Astrocyte (in vitro differentiated cells and primary cell): ENCODE measurements at regions not wholly inside any gene's neighbourhood (a gene's known extent, or its start where the extent isn't known, plus 50 kb on each side); places are given as distances from the start of the nearest gene placed in this dataset.

ENCODE experiments used
- DNase-seq: peaks from one replicate; pipeline ENCODE4 v3.0.0-alpha.2; 2010; ENCODE audit warnings: low read depth
- FAIRE-seq: peaks from 2 replicates; lab custom pipeline; 2011; peaks lifted over from hg19 to GRCh38; lab: Jason Lieb, UNC
- H2AFZ ChIP-seq: 2 replicates; pipeline ENCODE4 v1.6.0; 2012; ENCODE audit warnings: low read depth, low read length, inconsistent platforms
- H3K27ac ChIP-seq: 2 replicates; pipeline ENCODE4 v1.5.1; 2011; ENCODE audit warnings: low read depth, low read length, inconsistent platforms
- H3K27me3 ChIP-seq: 2 replicates; pipeline ENCODE4 v1.6.0; 2011; ENCODE audit warnings: low read length, inconsistent platforms; ENCODE audit not compliant: insufficient read depth
- H3K36me3 ChIP-seq: 2 replicates; pipeline ENCODE4 v1.5.1; 2011; ENCODE audit warnings: low read length, inconsistent platforms; ENCODE audit not compliant: insufficient read depth
- H3K4me1 ChIP-seq: 2 replicates; pipeline ENCODE4 v1.5.1; 2011; ENCODE audit warnings: low read length, inconsistent platforms; ENCODE audit not compliant: insufficient read depth
- H3K4me2 ChIP-seq: 2 replicates; pipeline ENCODE4 v1.6.0; 2012; ENCODE audit warnings: low read length, inconsistent platforms
- H3K4me3 ChIP-seq: 2 replicates; pipeline ENCODE4 v1.5.1; 2011; ENCODE audit warnings: low read depth, mild to moderate bottlenecking, low read length, inconsistent platforms; ENCODE audit not compliant: insufficient read depth
- H3K79me2 ChIP-seq: 2 replicates; pipeline ENCODE4 v1.6.0; 2012; ENCODE audit warnings: mild to moderate bottlenecking, low read length, inconsistent platforms; ENCODE audit not compliant: insufficient read depth
- H3K9ac ChIP-seq: 2 replicates; pipeline ENCODE4 v1.6.0; 2012; ENCODE audit warnings: mild to moderate bottlenecking, low read length, inconsistent platforms
- H3K9me3 ChIP-seq: 2 replicates; pipeline ENCODE4 v1.5.1; 2012; ENCODE audit warnings: low read depth, mild to moderate bottlenecking, low read length, inconsistent platforms; ENCODE audit not compliant: insufficient read depth
- H4K20me1 ChIP-seq: 2 replicates; pipeline ENCODE4 v1.6.0; 2012; ENCODE audit warnings: low read length, inconsistent platforms; ENCODE audit not compliant: insufficient read depth
- H3K27ac Mint-ChIP-seq: one replicate; pipeline ENCODE4 v1.8.0; 2021; ENCODE audit warnings: mild to moderate bottlenecking, mixed read lengths; ENCODE audit not compliant: unreplicated experiment
- H3K27me3 Mint-ChIP-seq: one replicate; pipeline ENCODE4 v1.8.0; 2021; ENCODE audit warnings: low read depth, mixed read lengths; ENCODE audit not compliant: unreplicated experiment
- H3K36me3 Mint-ChIP-seq: one replicate; pipeline ENCODE4 v1.8.0; 2021; ENCODE audit warnings: low read depth, mixed read lengths; ENCODE audit not compliant: unreplicated experiment
- H3K4me1 Mint-ChIP-seq: one replicate; pipeline ENCODE4 v1.8.0; 2021; ENCODE audit warnings: low read depth, mixed read lengths; ENCODE audit not compliant: unreplicated experiment
- H3K4me3 Mint-ChIP-seq: one replicate; pipeline ENCODE4 v1.8.0; 2021; ENCODE audit warnings: mild to moderate bottlenecking, moderate library complexity, mixed read lengths; ENCODE audit not compliant: unreplicated experiment
- H3K9me3 Mint-ChIP-seq: one replicate; pipeline ENCODE4 v1.8.0; 2021; ENCODE audit warnings: mild to moderate bottlenecking, mixed read lengths; ENCODE audit not compliant: unreplicated experiment
- EZH2 ChIP-seq: IDR thresholded peaks from 2 replicates; pipeline ENCODE4 v1.6.1; 2012; ENCODE audit warnings: mild to moderate bottlenecking, low read length, inconsistent platforms; ENCODE audit not compliant: insufficient read depth
- TF ChIP-seq, protein P1 (sequence below): IDR thresholded peaks from 2 replicates; pipeline ENCODE4 v1.5.1; 2011; ENCODE audit warnings: low read depth, mild to moderate bottlenecking, inconsistent platforms, low read length, moderate library complexity; ENCODE audit not compliant: insufficient read depth

GRCh38 chr2:52862801-52863200 is 904.8 kb upstream of the CHAC2 start:
- no peak overlapping the region for H3K4me3 Mint-ChIP-seq
- Histone ChIP-seq H2AFZ (no peak overlapping the region), H3K9me3 (no peaks in the 10 kb centered on the region), H4K20me1 (no peaks in the 10 kb centered on the region), H3K36me3 (no peaks in the 10 kb centered on the region), H3K27me3 (no peaks in the 10 kb centered on the region), H3K4me3 (no peak overlapping the region), H3K27ac (no peak overlapping the region), H3K79me2 (no peaks in the 10 kb centered on the region), H3K4me1 (no peaks in the 10 kb centered on the region), H3K4me2 (no peak overlapping the region), H3K9ac (no peak overlapping the region)
- H3K36me3 Mint-ChIP-seq, result no peaks in the 10 kb centered on the region
- TF ChIP-seq, protein P1, sequence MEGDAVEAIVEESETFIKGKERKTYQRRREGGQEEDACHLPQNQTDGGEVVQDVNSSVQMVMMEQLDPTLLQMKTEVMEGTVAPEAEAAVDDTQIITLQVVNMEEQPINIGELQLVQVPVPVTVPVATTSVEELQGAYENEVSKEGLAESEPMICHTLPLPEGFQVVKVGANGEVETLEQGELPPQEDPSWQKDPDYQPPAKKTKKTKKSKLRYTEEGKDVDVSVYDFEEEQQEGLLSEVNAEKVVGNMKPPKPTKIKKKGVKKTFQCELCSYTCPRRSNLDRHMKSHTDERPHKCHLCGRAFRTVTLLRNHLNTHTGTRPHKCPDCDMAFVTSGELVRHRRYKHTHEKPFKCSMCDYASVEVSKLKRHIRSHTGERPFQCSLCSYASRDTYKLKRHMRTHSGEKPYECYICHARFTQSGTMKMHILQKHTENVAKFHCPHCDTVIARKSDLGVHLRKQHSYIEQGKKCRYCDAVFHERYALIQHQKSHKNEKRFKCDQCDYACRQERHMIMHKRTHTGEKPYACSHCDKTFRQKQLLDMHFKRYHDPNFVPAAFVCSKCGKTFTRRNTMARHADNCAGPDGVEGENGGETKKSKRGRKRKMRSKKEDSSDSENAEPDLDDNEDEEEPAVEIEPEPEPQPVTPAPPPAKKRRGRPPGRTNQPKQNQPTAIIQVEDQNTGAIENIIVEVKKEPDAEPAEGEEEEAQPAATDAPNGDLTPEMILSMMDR, result no peak
- no peaks in the 10 kb centered on the region for H3K9me3 Mint-ChIP-seq
- no peak for FAIRE-seq
- no peaks in the 10 kb centered on the region for H3K27me3 Mint-ChIP-seq
- no peak overlapping the region for H3K27ac Mint-ChIP-seq
- peaks cover 23% of the 10 kb centered on the region for H3K4me1 Mint-ChIP-seq
- peak; percentile 87 for DNase-seq

DNA sequence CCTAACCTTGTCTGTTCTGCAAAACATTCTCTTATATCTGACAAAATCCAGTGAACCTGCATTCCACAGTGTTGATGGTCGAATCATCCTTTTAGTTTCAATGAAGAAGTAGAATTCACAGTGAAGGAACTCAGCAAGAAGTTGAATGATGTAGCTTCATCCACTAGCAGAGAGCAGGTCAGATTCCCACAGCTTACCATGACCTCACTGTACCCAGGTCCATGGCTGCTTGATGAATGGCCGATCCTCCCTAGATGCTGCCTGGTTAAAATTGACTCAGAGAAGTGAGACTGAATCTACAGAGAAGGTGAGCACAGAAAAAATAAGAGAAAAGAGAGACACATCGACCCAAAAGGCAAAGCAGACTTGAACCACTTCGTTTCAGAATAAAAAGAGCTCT is 906.0 kb upstream of the CHAC2 start:
- Mint-ChIP-seq H3K4me3 (peak overlapping the region; percentile 15), H3K9me3 (no peaks in the 10 kb centered on the region), H3K36me3 (no peaks in the 10 kb centered on the region), H3K27ac (peak overlapping the region; percentile 30), H3K4me1 (peaks cover 17% of the 10 kb centered on the region), H3K27me3 (no peaks in the 10 kb centered on the region)
- Histone ChIP-seq H3K9ac (no peak overlapping the region), H3K27ac (no peak overlapping the region), H4K20me1 (no peaks in the 10 kb centered on the region), H2AFZ (no peak overlapping the region), H3K4me1 (no peaks in the 10 kb centered on the region), H3K27me3 (no peaks in the 10 kb centered on the region), H3K9me3 (no peaks in the 10 kb centered on the region), H3K4me2 (no peak overlapping the region), H3K36me3 (no peaks in the 10 kb centered on the region), H3K4me3 (no peak overlapping the region), H3K79me2 (no peaks in the 10 kb centered on the region)
- TF ChIP-seq, protein P1, result no peak
- TF ChIP-seq EZH2, result no peak
- FAIRE-seq (no peak), DNase-seq (peak; percentile 32)

DNA sequence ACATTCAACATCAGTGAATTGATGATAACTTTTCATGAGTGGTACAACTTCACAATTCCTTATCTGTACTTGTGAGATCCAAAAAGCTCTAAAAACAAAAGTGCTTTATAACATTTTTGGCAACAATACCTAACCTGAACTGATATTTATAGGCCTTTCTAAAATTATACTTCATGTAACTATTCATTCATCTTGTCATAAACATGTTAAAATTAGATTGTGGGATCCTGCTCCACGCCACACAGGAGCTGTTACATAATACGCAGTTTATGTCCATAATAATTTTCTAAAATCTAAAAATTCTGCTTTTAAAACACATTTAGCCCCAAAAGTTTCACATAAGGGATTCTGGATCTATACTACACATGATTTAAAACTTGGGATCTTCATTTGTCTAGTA is 908.5 kb upstream of the CHAC2 start:
- FAIRE-seq (peak; percentile 20), DNase-seq (no peak)
- no peak overlapping the region for H3K27ac Mint-ChIP-seq
- H4K20me1 ChIP-seq, result no peaks in the 10 kb centered on the region
- no peak overlapping the region for H3K9ac ChIP-seq
- H3K27me3 Mint-ChIP-seq, result no peaks in the 10 kb centered on the region
- H3K79me2 ChIP-seq, result no peaks in the 10 kb centered on the region
- no peaks in the 10 kb centered on the region for H3K36me3 ChIP-seq
- no peaks in the 10 kb centered on the region for H3K36me3 Mint-ChIP-seq
- H3K27me3 ChIP-seq, result no peaks in the 10 kb centered on the region
- no peak overlapping the region for H3K4me3 ChIP-seq
- H3K4me2 ChIP-seq, result no peak overlapping the region
- H2AFZ ChIP-seq, result no peak overlapping the region
- no peak overlapping the region for H3K27ac ChIP-seq
- H3K4me3 Mint-ChIP-seq, result no peak overlapping the region
- no peaks in the 10 kb centered on the region for H3K9me3 ChIP-seq
- H3K9me3 Mint-ChIP-seq, result no peaks in the 10 kb centered on the region
- H3K4me1 Mint-ChIP-seq, result peaks cover 14% of the 10 kb centered on the region
- no peaks in the 10 kb centered on the region for H3K4me1 ChIP-seq
- TF ChIP-seq, protein P1, result no peak
- TF ChIP-seq EZH2, result no peak
